CD4-positive, CD25-positive, alpha-beta regulatory T cell (primary cell): ENCODE measurements at regions not wholly inside any gene's neighbourhood (a gene's known extent, or its start where the extent isn't known, plus 50 kb on each side); places are given as distances from the start of the nearest gene placed in this dataset.

Experiments
- ATAC-seq, 2 donors: fragments of 150-1000 bp; cut with Tn5 transposase; one replicate each; pipeline ENCODE4 v1.10.0; 2021; ENCODE audit warnings: low read depth in 2 of 2, moderate number of reproducible peaks in 2 of 2, moderate library complexity in 1 of 2
- DNase-seq, 3 donors: peaks; one replicate each; pipeline versions ENCODE4 v3.0.0 to v3.0.0-alpha.2; 2012 to 2022; ENCODE audit warnings: mixed read lengths in 1 of 3
- H3K27ac ChIP-seq: one replicate; pipeline ENCODE4 v1.7.0; 2013; ENCODE audit warnings: mild to moderate bottlenecking, low read length; ENCODE audit not compliant: insufficient read depth, poor library complexity, severe bottlenecking
- H3K27me3 ChIP-seq: one replicate; pipeline ENCODE4 v1.7.0; 2013; ENCODE audit warnings: low read length; ENCODE audit not compliant: control insufficient read depth, insufficient read depth
- H3K36me3 ChIP-seq: one replicate; pipeline ENCODE4 v1.7.0; 2013; ENCODE audit warnings: mild to moderate bottlenecking, low read length, moderate library complexity; ENCODE audit not compliant: control insufficient read depth, insufficient read depth
- H3K4me1 ChIP-seq: 2 replicates; pipeline ENCODE4 v1.7.0; 2013; ENCODE audit warnings: mild to moderate bottlenecking, low read length; ENCODE audit not compliant: insufficient read depth, control insufficient read depth, poor library complexity, severe bottlenecking
- H3K4me3 ChIP-seq: one replicate; pipeline ENCODE4 v1.7.0; 2013; ENCODE audit warnings: low read depth, mild to moderate bottlenecking, low read length, moderate library complexity
- H3K9me3 ChIP-seq, 2 experiments: 1 replicate in 1 of 2; 2 replicates in 1 of 2; pipeline ENCODE4 v1.7.0; 2013; ENCODE audit warnings: low read length in 2 of 2, mild to moderate bottlenecking in 1 of 2, moderate library complexity in 1 of 2; ENCODE audit not compliant: control insufficient read depth in 2 of 2
- H3K27ac Mint-ChIP-seq, 3 donors: one replicate each; pipeline ENCODE4 v1.8.0; 2020 to 2022; ENCODE audit warnings: mild to moderate bottlenecking in 3 of 3, mixed read lengths in 3 of 3, moderate library complexity in 2 of 3
- H3K27me3 Mint-ChIP-seq: one replicate; pipeline ENCODE4 v1.8.0; 2022; ENCODE audit warnings: mild to moderate bottlenecking, mixed read lengths
- H3K36me3 Mint-ChIP-seq: one replicate; pipeline ENCODE4 v1.8.0; 2020; ENCODE audit warnings: mixed read lengths
- H3K4me1 Mint-ChIP-seq, 4 donors: one replicate each; pipeline ENCODE4 v1.8.0; 2020 to 2022; ENCODE audit warnings: mixed read lengths in 4 of 4, mild to moderate bottlenecking in 1 of 4
- H3K4me3 Mint-ChIP-seq, 4 donors: one replicate each; pipeline ENCODE4 v1.8.0; 2020 to 2022; ENCODE audit warnings: mild to moderate bottlenecking in 4 of 4, mixed read lengths in 4 of 4, moderate library complexity in 3 of 4
- H3K9me3 Mint-ChIP-seq, 7 donors: one replicate each; pipeline ENCODE4 v1.8.0; 2020 to 2022; ENCODE audit warnings: mixed read lengths in 7 of 7, mild to moderate bottlenecking in 3 of 7, moderate library complexity in 2 of 7

DNA sequence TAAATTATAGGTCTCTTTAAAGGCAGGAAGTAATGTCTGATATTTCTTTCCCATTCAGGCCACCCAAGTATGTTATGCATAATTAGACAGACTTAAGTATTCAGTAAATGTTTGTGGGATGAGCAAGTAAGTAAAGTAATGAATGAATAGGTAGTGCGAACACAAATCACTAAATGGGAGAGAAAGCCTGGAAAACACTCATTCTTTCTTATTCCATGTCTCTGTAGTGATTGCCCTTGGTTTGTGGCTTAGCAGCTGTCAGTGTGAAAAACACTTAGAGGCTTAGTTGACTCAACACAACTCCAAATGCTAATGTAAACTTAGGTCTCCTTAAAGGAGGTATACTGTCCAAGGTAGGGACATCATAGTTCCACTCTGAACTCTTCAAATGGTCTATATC is 182.5 kb downstream of the ZC3H11B start:
- Mint-ChIP-seq H3K4me1 (no peaks in the 10 kb centered on the region), H3K27me3 (no peaks in the 10 kb centered on the region), H3K4me3 (no peak overlapping the region), H3K9me3 (peaks cover 0 to 5% (median 0%) of the 10 kb centered on the region in 7 donors), H3K36me3 (no peaks in the 10 kb centered on the region), H3K27ac (no peak overlapping the region)
- Histone ChIP-seq H3K27ac (no peak overlapping the region), H3K4me1 (no peaks in the 10 kb centered on the region), H3K9me3 (no peaks in the 10 kb centered on the region), H3K4me3 (no peak overlapping the region), H3K27me3 (no peaks in the 10 kb centered on the region), H3K36me3 (no peaks in the 10 kb centered on the region)
- no peak for ATAC-seq
- no peak for DNase-seq

DNA sequence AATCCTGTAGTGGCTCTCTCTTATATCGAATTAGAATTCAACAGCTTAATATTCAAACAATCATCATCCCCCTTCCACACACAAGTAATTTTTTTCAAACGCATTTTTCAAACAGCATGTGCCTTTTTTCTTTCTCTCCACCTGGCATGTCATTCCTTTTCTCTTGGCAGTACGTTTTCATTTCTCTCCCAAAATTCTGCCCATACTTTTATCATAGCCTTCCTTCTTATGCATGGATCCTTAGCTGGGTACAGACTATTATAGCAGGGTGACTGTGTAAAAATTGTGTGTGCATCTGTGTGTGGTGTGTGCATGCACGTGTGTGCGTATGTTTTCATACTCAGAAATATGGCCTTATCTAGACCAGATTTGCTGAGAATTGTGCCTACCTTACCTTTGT is 184.3 kb downstream of the ZC3H11B start:
- H3K27ac Mint-ChIP-seq: no peak overlapping the region
- no peak overlapping the region for H3K4me3 Mint-ChIP-seq
- H3K4me1 Mint-ChIP-seq: no peaks in the 10 kb centered on the region
- H3K4me1 ChIP-seq: no peaks in the 10 kb centered on the region
- no peaks in the 10 kb centered on the region for H3K36me3 Mint-ChIP-seq
- no peak for ATAC-seq
- no peaks in the 10 kb centered on the region for H3K27me3 ChIP-seq
- peaks cover 0 to 5% (median 0%) of the 10 kb centered on the region in 7 donors for H3K9me3 Mint-ChIP-seq
- H3K9me3 ChIP-seq: no peaks in the 10 kb centered on the region
- no peak for DNase-seq
- no peak overlapping the region for H3K4me3 ChIP-seq
- H3K27ac ChIP-seq: no peak overlapping the region
- H3K27me3 Mint-ChIP-seq: no peaks in the 10 kb centered on the region
- H3K36me3 ChIP-seq: no peaks in the 10 kb centered on the region

DNA sequence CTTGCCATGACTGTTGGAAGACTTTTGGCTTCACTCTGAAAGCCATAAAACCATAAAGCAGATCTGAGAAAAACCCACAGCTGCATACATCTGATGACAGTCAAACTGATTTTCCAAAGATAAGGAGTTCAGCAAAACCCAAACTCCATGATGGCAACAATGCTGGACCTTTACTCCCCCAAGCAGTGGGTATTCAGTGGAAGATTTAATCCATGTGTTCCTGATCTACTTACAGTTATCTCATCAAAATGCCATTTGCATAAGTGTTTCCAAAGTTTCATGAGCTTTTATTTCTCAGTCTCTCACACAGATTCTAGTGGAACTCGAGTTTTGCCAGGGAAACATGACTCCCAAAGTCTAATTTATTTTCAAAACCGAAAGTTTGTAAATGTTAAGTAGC is 184.9 kb downstream of the ZC3H11B start:
- Histone ChIP-seq H3K4me3 (no peak overlapping the region), H3K27ac (no peak overlapping the region), H3K27me3 (no peaks in the 10 kb centered on the region), H3K4me1 (no peaks in the 10 kb centered on the region), H3K36me3 (no peaks in the 10 kb centered on the region), H3K9me3 (no peaks in the 10 kb centered on the region)
- Mint-ChIP-seq H3K36me3 (no peaks in the 10 kb centered on the region), H3K27ac (no peak overlapping the region), H3K9me3 (peaks cover 0 to 5% (median 0%) of the 10 kb centered on the region in 7 donors), H3K4me3 (no peak overlapping the region), H3K27me3 (no peaks in the 10 kb centered on the region), H3K4me1 (no peaks in the 10 kb centered on the region)
- DNase-seq: no peak
- ATAC-seq: no peak

DNA sequence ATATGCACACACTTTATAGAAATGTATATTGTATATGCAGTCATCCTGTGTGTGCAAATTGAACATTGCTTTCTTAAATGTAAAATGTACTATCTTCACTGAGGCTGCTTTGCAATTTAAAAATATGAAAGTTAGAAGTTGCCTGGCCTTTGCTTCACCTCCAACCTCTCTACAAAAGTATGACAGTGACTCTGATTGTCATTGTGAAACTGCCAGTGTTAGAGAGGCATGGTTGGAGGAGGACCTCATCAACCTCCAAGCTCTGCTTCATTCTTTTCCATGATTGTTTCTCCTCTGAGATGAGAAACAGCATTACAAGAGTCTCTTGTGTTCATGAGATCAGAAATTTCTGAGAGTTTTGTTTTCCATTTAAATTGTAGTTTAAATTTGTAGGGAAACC is 185.5 kb downstream of the ZC3H11B start:
- Mint-ChIP-seq H3K36me3 (no peaks in the 10 kb centered on the region), H3K4me3 (no peak overlapping the region), H3K27me3 (no peaks in the 10 kb centered on the region), H3K9me3 (peaks cover 0 to 5% (median 0%) of the 10 kb centered on the region in 7 donors), H3K4me1 (no peaks in the 10 kb centered on the region), H3K27ac (no peak overlapping the region)
- DNase-seq (no peak), ATAC-seq (no peak)
- Histone ChIP-seq H3K4me1 (no peaks in the 10 kb centered on the region), H3K27ac (no peak overlapping the region), H3K27me3 (no peaks in the 10 kb centered on the region), H3K36me3 (no peaks in the 10 kb centered on the region), H3K4me3 (no peak overlapping the region), H3K9me3 (no peaks in the 10 kb centered on the region)

DNA sequence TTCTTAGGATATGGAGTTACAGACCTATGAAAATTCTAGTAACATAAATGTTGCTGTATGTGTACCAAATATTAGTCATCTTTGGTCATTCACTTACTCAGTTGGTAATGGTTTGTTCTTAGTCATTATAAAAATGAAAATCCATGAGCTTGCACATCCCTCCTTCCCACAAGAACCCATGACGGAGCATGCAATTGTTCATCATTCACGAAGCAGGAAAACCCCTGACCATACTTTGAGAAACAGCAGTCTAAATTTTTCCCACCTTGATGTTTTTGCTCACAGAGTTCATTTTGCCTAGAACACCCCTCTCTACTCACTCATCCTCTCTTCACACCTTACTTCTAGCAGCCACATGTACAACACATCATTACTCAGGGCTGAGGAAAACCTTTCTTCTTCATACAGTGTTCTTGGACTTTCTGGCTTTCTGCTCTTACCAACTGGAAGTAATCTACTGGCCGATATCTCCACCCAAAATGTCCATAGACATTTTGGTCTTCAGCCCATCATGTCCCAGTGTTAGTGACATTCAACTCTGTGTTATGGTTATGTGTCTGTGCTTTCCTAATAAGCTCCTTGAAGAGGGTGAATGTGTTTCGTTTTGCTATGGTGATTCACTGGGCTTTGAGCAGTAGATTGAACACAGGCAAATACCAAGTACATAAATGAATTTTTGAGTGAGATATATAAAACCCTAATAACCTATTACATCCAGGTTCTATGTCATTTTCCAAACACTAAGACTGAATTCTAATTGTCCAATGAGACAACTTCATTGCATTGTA is 189.9 kb downstream of the ZC3H11B start:
- Mint-ChIP-seq H3K4me1 (no peaks in the 10 kb centered on the region), H3K27ac (no peak overlapping the region), H3K36me3 (no peaks in the 10 kb centered on the region), H3K27me3 (no peaks in the 10 kb centered on the region), H3K4me3 (no peak overlapping the region), H3K9me3 (no peaks in the 10 kb centered on the region)
- Histone ChIP-seq H3K4me1 (no peaks in the 10 kb centered on the region), H3K36me3 (no peaks in the 10 kb centered on the region), H3K27me3 (no peaks in the 10 kb centered on the region), H3K27ac (no peak overlapping the region), H3K9me3 (no peaks in the 10 kb centered on the region), H3K4me3 (no peak overlapping the region)
- ATAC-seq (no peak), DNase-seq (no peak)

DNA sequence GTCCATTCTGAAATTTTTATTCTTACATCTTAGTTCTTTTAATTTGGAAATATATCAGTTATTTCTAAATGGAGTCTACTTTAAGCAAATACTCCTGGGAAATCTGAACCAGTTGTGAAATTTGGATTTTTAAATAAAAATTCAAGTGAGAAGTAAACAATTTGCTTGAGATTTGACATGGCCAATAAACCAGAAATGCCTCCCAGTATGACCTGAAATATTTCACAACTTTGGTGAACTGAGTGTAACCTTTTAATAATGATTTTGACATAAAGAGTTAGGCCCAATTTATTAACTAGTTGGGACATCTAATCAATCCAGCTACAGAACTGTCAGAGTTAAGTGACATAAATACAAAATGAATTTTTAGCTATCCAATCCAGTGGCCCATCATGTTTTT is 192.0 kb downstream of the ZC3H11B start:
- DNase-seq (no peak), ATAC-seq (no peak)
- H3K4me3 Mint-ChIP-seq: no peak overlapping the region
- no peaks in the 10 kb centered on the region for H3K9me3 Mint-ChIP-seq
- no peaks in the 10 kb centered on the region for H3K9me3 ChIP-seq
- H3K4me1 Mint-ChIP-seq: no peaks in the 10 kb centered on the region
- no peak overlapping the region for H3K4me3 ChIP-seq
- H3K4me1 ChIP-seq: no peaks in the 10 kb centered on the region
- H3K36me3 ChIP-seq: no peaks in the 10 kb centered on the region
- H3K27me3 ChIP-seq: no peaks in the 10 kb centered on the region
- no peak overlapping the region for H3K27ac Mint-ChIP-seq
- H3K27me3 Mint-ChIP-seq: no peaks in the 10 kb centered on the region
- H3K36me3 Mint-ChIP-seq: no peaks in the 10 kb centered on the region
- no peak overlapping the region for H3K27ac ChIP-seq

- Histone ChIP-seq H3K4me3 (no peak overlapping the region), H3K27me3 (no peaks in the 10 kb centered on the region), H3K4me1 (no peaks in the 10 kb centered on the region), H3K27ac (no peak overlapping the region), H3K9me3 (no peaks in the 10 kb centered on the region), H3K36me3 (no peaks in the 10 kb centered on the region)
- Mint-ChIP-seq H3K27ac (no peak overlapping the region), H3K4me3 (no peak overlapping the region), H3K36me3 (no peaks in the 10 kb centered on the region), H3K27me3 (no peaks in the 10 kb centered on the region), H3K4me1 (no peaks in the 10 kb centered on the region), H3K9me3 (no peaks in the 10 kb centered on the region)
- no peak for ATAC-seq
- DNase-seq: no peak
These were observed 193.0 kb downstream of the ZC3H11B start for GRCh38 chr1:219419860-219420259.

- Mint-ChIP-seq H3K4me3 (no peak overlapping the region), H3K27ac (no peak overlapping the region), H3K27me3 (no peaks in the 10 kb centered on the region), H3K9me3 (no peaks in the 10 kb centered on the region), H3K4me1 (no peaks in the 10 kb centered on the region), H3K36me3 (no peaks in the 10 kb centered on the region)
- ATAC-seq (no peak), DNase-seq (no peak)
- no peaks in the 10 kb centered on the region for H3K9me3 ChIP-seq
- no peaks in the 10 kb centered on the region for H3K27me3 ChIP-seq
- no peaks in the 10 kb centered on the region for H3K4me1 ChIP-seq
- no peak overlapping the region for H3K4me3 ChIP-seq
- no peaks in the 10 kb centered on the region for H3K36me3 ChIP-seq
- no peak overlapping the region for H3K27ac ChIP-seq
These were observed 193.8 kb downstream of the ZC3H11B start for GRCh38 chr1:219419065-219419464.
